ENCODE measurements at regions not wholly inside any gene's neighbourhood (a gene's known extent, or its start where the extent isn't known, plus 50 kb on each side); places are given as distances from the start of the nearest gene placed in this dataset.

GRCh38 chr13:76586842-76587241 is 299.4 kb downstream of the KCTD12 start:
- Histone ChIP-seq H4K91ac (replicated peaks; ENCODE audit: insufficient read length, low read length) (no peak overlapping the region), H3K9ac (replicated peaks in 1 of 4; ENCODE audit: extremely low read depth in 1 of 4, low read depth in 3 of 4, low read length in 3 of 4) (no peak overlapping the region), H3K23ac (ENCODE audit: insufficient read length) (no peak overlapping the region), H3K9me3 (ENCODE audit: insufficient read depth in 2 of 2, low read depth in 1 of 2, low read length in 1 of 2) (no peaks in the 10 kb centered on the region), H3K79me1 (ENCODE audit: low read depth, low read length) (no peaks in the 10 kb centered on the region), H2BK20ac (ENCODE audit: low read length) (no peak overlapping the region), H4K8ac (ENCODE audit: extremely low read depth, insufficient read depth, low read length) (no peak overlapping the region), H2AK5ac (ENCODE audit: low read depth, low read length) (no peak overlapping the region), H2BK15ac (ENCODE audit: low read length) (no peak overlapping the region), H3K79me2 (ENCODE audit: control insufficient read depth in 1 of 2, insufficient read depth in 2 of 2, low read length in 2 of 2) (no peaks in the 10 kb centered on the region), H3K4me3 (ENCODE audit: extremely low read depth in 1 of 4, insufficient read depth in 2 of 4, low read depth in 3 of 4, low read length in 4 of 4) (no peak overlapping the region), H3K14ac (ENCODE audit: insufficient read length) (no peak overlapping the region), H3K4me1 (replicated peaks in 1 of 4; ENCODE audit: control insufficient read depth in 3 of 4, insufficient read depth in 4 of 4, low read length in 3 of 4) (no peaks in the 10 kb centered on the region), H2BK5ac (ENCODE audit: low read depth, low read length) (no peak overlapping the region), H4K20me1 (replicated peaks in 1 of 2; ENCODE audit: control insufficient read depth in 1 of 2, insufficient read depth in 2 of 2, low read length in 2 of 2) (no peaks in the 10 kb centered on the region), H3K23me2 (ENCODE audit: low read depth, low read length) (no peaks in the 10 kb centered on the region), H3K4me2 (ENCODE audit: insufficient read depth in 1 of 2, low read depth in 2 of 2, low read length in 2 of 2) (no peak overlapping the region), H3K27me3 (replicated peaks in 1 of 4; ENCODE audit: control insufficient read depth in 3 of 4, extremely low read depth in 1 of 4, insufficient read depth in 3 of 4, low read length in 3 of 4) (no peaks in the 10 kb centered on the region), H3K27ac (ENCODE audit: low read depth, low read length) (no peak overlapping the region), H4K5ac (ENCODE audit: insufficient read length, low read depth, low read length) (no peak overlapping the region), H3K18ac (ENCODE audit: extremely low read depth, low read length) (no peak overlapping the region), H3K56ac (replicated peaks; ENCODE audit: insufficient read length, low read depth, low read length) (no peak overlapping the region), H2BK12ac (ENCODE audit: low read depth, low read length) (no peak overlapping the region), H3K4ac (replicated peaks; ENCODE audit: insufficient read length, low read depth, low read length) (no peak overlapping the region), H3K36me3 (ENCODE audit: control insufficient read depth in 2 of 4, insufficient read depth in 4 of 4, low read length in 3 of 4) (no peaks in the 10 kb centered on the region), H2AFZ (ENCODE audit: low read length) (no peak overlapping the region), H2BK120ac (replicated peaks; ENCODE audit: low read depth, low read length) (no peak overlapping the region)
- DNase-seq (ENCODE audit: low read depth in 1 of 2, low spot score in 2 of 2) (no peak), FAIRE-seq (no peak)
- WGBS, 2 experiments (ENCODE audit: extremely low coverage in 1 of 2, insufficient coverage in 1 of 2, insufficient read length in 1 of 2, insufficient replicate concordance in 2 of 2, low coverage in 1 of 2, low lambda C conversion rate in 2 of 2, missing lambda C conversion rate in 1 of 2), result 89% methylated on average over 4 of the region's 4 CpGs; no CpG with 5 or more reads in 1 of the 2 experiments
- CTCF ChIA-PET (ENCODE audit: partially characterized antibody), result no interaction called here
- POLR2A ChIA-PET (ENCODE audit: partially characterized antibody), result no interaction called here
- TF ChIP-seq HDAC6 (IDR thresholded peaks at IDR 0.05; ENCODE audit: low read depth, low read length), result no peak
- no peak for TF ChIP-seq TCF12 (IDR thresholded peaks at IDR 0.05; ENCODE audit: low read depth, low read length)
- TF ChIP-seq BRCA1 (IDR thresholded peaks at IDR 0.05; ENCODE audit: low read depth, low read length), result no peak
- no peak for TF ChIP-seq ATF2 (IDR thresholded peaks at IDR 0.05; ENCODE audit: low read length)
- TF ChIP-seq KDM4A (IDR thresholded peaks at IDR 0.05; ENCODE audit: low read depth, low read length, severe bottlenecking), result no peak
- no peak for TF ChIP-seq CTCF (IDR thresholded peaks at IDR 0.05; ENCODE audit: control extremely low read depth in 1 of 3, insufficient read depth in 1 of 3, low read depth in 1 of 3, low read length in 3 of 3)

All from H1 (cell line).